Choroid plexus epithelial cell (primary cell): ENCODE measurements at regions not wholly inside any gene's neighbourhood (a gene's known extent, or its start where the extent isn't known, plus 50 kb on each side); places are given as distances from the start of the nearest gene placed in this dataset.

Source experiments
- DNase-seq: peaks from one replicate; pipeline ENCODE4 v3.0.0-alpha.2; 2010; ENCODE audit warnings: low read depth
- H3K4me3 ChIP-seq: 2 replicates; pipeline ENCODE4 v1.5.1; 2011; ENCODE audit warnings: low read depth, mild to moderate bottlenecking, control low read depth, low read length, moderate library complexity
- TF ChIP-seq, protein P1 (sequence below): conservative IDR thresholded peaks from 2 replicates; pipeline ENCODE4 v1.5.1; 2011; ENCODE audit warnings: low read depth, mild to moderate bottlenecking, control low read depth, inconsistent platforms, low read length, moderate library complexity

- TF ChIP-seq, protein P1, sequence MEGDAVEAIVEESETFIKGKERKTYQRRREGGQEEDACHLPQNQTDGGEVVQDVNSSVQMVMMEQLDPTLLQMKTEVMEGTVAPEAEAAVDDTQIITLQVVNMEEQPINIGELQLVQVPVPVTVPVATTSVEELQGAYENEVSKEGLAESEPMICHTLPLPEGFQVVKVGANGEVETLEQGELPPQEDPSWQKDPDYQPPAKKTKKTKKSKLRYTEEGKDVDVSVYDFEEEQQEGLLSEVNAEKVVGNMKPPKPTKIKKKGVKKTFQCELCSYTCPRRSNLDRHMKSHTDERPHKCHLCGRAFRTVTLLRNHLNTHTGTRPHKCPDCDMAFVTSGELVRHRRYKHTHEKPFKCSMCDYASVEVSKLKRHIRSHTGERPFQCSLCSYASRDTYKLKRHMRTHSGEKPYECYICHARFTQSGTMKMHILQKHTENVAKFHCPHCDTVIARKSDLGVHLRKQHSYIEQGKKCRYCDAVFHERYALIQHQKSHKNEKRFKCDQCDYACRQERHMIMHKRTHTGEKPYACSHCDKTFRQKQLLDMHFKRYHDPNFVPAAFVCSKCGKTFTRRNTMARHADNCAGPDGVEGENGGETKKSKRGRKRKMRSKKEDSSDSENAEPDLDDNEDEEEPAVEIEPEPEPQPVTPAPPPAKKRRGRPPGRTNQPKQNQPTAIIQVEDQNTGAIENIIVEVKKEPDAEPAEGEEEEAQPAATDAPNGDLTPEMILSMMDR = no peak
Measured at GRCh38 chr11:80841675-80842074, 1400.8 kb upstream of the TENM4 start.

DNA sequence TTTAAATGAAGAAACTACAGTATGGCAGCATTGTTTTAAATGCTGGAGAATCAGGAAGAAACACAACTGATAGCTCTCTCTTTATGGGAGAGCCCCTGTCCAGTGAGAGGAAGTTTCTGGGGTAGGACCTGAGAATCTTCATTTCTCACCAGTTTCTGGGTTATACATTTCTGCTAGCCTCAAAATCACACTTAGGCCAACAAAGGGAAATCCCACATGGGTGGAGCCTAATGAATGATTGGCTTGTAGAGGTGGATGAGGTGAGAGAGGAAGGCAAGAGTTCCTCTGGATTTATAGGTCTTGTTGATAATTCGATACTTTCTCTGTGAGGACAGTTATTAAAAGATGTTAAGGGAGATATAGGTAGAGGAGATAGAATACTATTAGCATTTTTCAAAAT lies 1397.3 kb upstream of the TENM4 start:
- TF ChIP-seq, protein P1 = no peak
- no peak for DNase-seq
- no peak overlapping the region for H3K4me3 ChIP-seq

More at GRCh38 chr11:80841675-80842074, 1400.8 kb upstream of the TENM4 start:
- no peak overlapping the region for H3K4me3 ChIP-seq
- peak; percentile 73 for DNase-seq

- no peak overlapping the region for H3K4me3 ChIP-seq
- TF ChIP-seq, protein P1 = no peak
- DNase-seq = no peak
Measured at GRCh38 chr11:80837051-80837450, 1396.2 kb upstream of the TENM4 start.

- no peak overlapping the region for H3K4me3 ChIP-seq
- TF ChIP-seq, protein P1 = no peak
- DNase-seq = no peak
Measured at GRCh38 chr11:80831374-80831773, 1390.5 kb upstream of the TENM4 start.

DNA sequence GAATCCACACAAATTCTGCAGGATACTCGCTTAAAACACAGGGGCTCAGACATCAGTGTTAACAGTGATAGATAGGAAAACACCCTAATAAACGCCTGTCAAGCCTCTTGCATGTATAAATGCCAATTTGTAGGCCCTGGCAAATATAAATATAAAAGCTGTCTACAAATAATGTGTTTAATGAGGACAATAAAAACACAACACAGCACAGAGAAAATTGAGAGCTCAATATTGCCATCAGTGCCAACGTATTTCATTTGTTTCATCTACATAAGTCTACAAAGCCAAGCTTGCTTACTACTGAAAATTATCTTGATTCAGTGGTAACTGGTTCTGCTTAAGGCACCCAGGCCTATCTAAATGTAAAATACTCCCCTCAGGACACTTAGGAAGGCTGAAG lies 1387.0 kb upstream of the TENM4 start:
- no peak overlapping the region for H3K4me3 ChIP-seq
- TF ChIP-seq, protein P1 = no peak
- no peak for DNase-seq

DNA sequence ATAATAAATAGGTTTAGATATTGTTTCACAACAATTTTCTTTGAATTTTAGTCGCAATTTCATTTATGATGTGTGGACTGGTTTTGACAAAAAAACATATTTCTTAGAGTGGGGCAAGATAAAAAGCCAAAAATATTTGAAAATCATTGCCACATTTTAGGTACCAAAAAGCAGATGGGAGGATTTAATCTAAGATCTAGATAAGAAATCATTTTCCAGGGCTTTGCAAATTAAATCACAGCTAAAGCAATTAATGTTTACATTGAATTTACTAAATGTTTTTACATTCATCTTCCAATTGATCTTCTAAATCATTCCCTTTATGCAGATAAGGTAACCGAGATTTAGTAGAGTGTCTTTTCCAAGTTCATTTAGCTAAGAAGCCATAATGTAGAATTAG lies 1386.0 kb upstream of the TENM4 start:
- TF ChIP-seq, protein P1 = no peak
- no peak overlapping the region for H3K4me3 ChIP-seq
- no peak for DNase-seq

DNA sequence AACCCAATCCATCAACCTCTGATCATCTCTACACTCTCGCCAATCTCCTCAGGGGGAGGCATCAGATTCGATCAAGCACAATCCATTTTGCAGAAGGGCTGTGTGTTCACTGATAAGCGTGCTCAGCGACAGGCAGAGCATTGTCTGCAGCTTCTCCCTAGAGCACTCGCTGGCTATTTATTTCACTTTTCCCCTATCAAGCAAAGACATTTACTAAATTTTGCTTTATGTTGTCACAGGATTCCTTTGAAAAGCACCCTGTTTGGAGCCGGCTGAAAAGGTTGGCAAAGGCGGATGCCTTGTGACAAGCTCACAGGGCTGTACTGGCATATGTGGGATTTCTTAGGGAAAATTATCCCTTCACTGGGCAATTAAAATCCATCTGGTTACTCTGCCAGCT lies 1381.5 kb upstream of the TENM4 start:
- DNase-seq = no peak
- TF ChIP-seq, protein P1 = no peak
- H3K4me3 ChIP-seq = no peak overlapping the region
